Fibroblast of mammary gland (primary cell): ENCODE measurements at regions not wholly inside any gene's neighbourhood (a gene's known extent, or its start where the extent isn't known, plus 50 kb on each side); places are given as distances from the start of the nearest gene placed in this dataset.

Experiments used
- DNase-seq: peaks from one replicate; pipeline ENCODE4 v3.0.0-alpha.2; 2010; ENCODE audit warnings: low read depth
- H3K4me3 ChIP-seq: 2 replicates; pipeline ENCODE4 v1.5.1; 2011; ENCODE audit warnings: low read depth, mild to moderate bottlenecking, low read length, moderate library complexity; ENCODE audit not compliant: control insufficient read depth
- TF ChIP-seq, protein P1 (sequence below): conservative IDR thresholded peaks from 2 replicates; pipeline ENCODE4 v1.5.1; 2011; ENCODE audit warnings: low read depth, low read length, inconsistent platforms; ENCODE audit not compliant: control insufficient read depth, insufficient read depth

- TF ChIP-seq, protein P1, sequence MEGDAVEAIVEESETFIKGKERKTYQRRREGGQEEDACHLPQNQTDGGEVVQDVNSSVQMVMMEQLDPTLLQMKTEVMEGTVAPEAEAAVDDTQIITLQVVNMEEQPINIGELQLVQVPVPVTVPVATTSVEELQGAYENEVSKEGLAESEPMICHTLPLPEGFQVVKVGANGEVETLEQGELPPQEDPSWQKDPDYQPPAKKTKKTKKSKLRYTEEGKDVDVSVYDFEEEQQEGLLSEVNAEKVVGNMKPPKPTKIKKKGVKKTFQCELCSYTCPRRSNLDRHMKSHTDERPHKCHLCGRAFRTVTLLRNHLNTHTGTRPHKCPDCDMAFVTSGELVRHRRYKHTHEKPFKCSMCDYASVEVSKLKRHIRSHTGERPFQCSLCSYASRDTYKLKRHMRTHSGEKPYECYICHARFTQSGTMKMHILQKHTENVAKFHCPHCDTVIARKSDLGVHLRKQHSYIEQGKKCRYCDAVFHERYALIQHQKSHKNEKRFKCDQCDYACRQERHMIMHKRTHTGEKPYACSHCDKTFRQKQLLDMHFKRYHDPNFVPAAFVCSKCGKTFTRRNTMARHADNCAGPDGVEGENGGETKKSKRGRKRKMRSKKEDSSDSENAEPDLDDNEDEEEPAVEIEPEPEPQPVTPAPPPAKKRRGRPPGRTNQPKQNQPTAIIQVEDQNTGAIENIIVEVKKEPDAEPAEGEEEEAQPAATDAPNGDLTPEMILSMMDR = no peak
- no peak overlapping the region for H3K4me3 ChIP-seq
- DNase-seq = no peak
Measured at GRCh38 chr12:125687403-125687802, 622.2 kb downstream of the AACS start.

GRCh38 chr12:125687820-125688219 lies 622.6 kb downstream of the AACS start:
- no peak for DNase-seq
- TF ChIP-seq, protein P1 = no peak
- no peak overlapping the region for H3K4me3 ChIP-seq

DNA sequence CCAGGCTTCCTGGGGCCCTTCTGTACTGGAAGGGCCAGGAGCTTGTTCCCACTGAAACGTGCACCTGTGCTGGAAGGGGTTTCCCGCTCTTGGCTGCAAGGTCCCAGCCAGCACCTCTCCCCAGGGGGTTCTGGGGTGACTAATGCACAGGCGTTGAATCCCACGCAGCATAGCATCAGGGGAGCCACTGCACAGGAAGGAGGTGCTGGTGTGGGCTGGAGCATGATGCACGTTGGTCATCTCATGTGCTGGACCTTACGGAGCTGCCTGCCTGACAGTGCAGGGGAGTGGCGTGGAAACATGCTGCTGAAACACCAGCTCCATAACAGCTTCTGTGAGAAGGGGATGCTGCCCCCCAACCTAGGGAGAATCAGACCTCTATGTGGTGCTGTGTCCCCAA lies 623.0 kb downstream of the AACS start:
- H3K4me3 ChIP-seq = no peak overlapping the region
- DNase-seq = no peak
- TF ChIP-seq, protein P1 = no peak

- H3K4me3 ChIP-seq = no peak overlapping the region
- DNase-seq = no peak
- TF ChIP-seq, protein P1 = no peak
Measured at GRCh38 chr12:125688881-125689280, 623.6 kb downstream of the AACS start.

GRCh38 chr12:125689576-125690410 lies 624.6 kb downstream of the AACS start:
- no peak for DNase-seq
- TF ChIP-seq, protein P1 = no peak
- no peak overlapping the region for H3K4me3 ChIP-seq

- no peak overlapping the region for H3K4me3 ChIP-seq
- DNase-seq = no peak
- TF ChIP-seq, protein P1 = no peak
Measured at GRCh38 chr12:125690841-125691240, 625.6 kb downstream of the AACS start.
